ENCODE measurements at regions not wholly inside any gene's neighbourhood (a gene's known extent, or its start where the extent isn't known, plus 50 kb on each side); places are given as distances from the start of the nearest gene placed in this dataset.

GRCh38 chr11:127451861-127452260 lies 451.3 kb upstream of the KIRREL3 start:
- TF ChIP-seq TAF1 (IDR thresholded peaks at IDR 0.05; ENCODE audit: low read depth) (no peak), EP300 (conservative IDR thresholded peaks at IDR 0.05; ENCODE audit: poor library complexity, severe bottlenecking) (no peak), EZH2 (IDR thresholded peaks at IDR 0.05; ENCODE audit: borderline replicate concordance, insufficient read depth, low read length, poor library complexity, severe bottlenecking) (no peak), REST (IDR thresholded peaks at IDR 0.05; ENCODE audit: borderline replicate concordance) (no peak), RAD21 (conservative IDR thresholded peaks at IDR 0.05) (no peak)
- TF ChIP-seq, protein P1, sequence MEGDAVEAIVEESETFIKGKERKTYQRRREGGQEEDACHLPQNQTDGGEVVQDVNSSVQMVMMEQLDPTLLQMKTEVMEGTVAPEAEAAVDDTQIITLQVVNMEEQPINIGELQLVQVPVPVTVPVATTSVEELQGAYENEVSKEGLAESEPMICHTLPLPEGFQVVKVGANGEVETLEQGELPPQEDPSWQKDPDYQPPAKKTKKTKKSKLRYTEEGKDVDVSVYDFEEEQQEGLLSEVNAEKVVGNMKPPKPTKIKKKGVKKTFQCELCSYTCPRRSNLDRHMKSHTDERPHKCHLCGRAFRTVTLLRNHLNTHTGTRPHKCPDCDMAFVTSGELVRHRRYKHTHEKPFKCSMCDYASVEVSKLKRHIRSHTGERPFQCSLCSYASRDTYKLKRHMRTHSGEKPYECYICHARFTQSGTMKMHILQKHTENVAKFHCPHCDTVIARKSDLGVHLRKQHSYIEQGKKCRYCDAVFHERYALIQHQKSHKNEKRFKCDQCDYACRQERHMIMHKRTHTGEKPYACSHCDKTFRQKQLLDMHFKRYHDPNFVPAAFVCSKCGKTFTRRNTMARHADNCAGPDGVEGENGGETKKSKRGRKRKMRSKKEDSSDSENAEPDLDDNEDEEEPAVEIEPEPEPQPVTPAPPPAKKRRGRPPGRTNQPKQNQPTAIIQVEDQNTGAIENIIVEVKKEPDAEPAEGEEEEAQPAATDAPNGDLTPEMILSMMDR (IDR thresholded peaks at IDR 0.05; ENCODE audit: poor library complexity, severe bottlenecking): no peak

DNA sequence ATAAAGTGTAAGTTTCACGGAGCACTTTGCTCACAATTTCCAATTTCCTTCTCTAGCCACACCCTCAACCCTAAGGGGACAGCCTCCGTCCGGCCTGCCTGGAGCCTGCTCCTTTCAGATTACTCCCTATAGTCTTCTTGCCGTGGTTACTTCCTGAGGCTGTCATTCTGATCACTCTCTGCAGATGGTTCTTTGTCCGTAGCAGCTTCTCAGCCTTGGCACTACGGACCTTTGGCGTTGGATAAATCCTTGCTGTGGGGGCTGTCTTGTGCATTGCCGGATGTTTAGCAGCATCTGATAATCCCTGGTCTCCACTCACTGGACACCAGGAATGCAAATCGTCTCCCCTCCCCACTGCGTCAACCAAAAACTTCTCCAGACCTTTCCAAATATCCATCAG lies 447.5 kb upstream of the KIRREL3 start:
- H3K9ac ChIP-seq (ENCODE audit: low read length): no peak overlapping the region
- no peaks in the 10 kb centered on the region for H4K20me1 ChIP-seq (ENCODE audit: insufficient read depth)
- no peaks in the 10 kb centered on the region for H3K27me3 ChIP-seq (ENCODE audit: insufficient read depth, low read depth, low read length)
- no peaks in the 10 kb centered on the region for H3K36me3 ChIP-seq (ENCODE audit: insufficient read depth, low read length)
- H3K4me2 ChIP-seq (ENCODE audit: low read length): no peak overlapping the region
- no peaks in the 10 kb centered on the region for H3K79me2 ChIP-seq (replicated peaks; ENCODE audit: insufficient read depth, low read length)
- TF ChIP-seq MXI1 (conservative IDR thresholded peaks at IDR 0.05; ENCODE audit: poor library complexity, severe bottlenecking) (no peak), TAF1 (IDR thresholded peaks at IDR 0.05; ENCODE audit: low read depth) (no peak), POLR2AphosphoS5 (IDR thresholded peaks at IDR 0.05) (no peak), REST (IDR thresholded peaks at IDR 0.05; ENCODE audit: borderline replicate concordance) (no peak), EP300 (conservative IDR thresholded peaks at IDR 0.05; ENCODE audit: poor library complexity, severe bottlenecking) (no peak), EZH2 (IDR thresholded peaks at IDR 0.05; ENCODE audit: borderline replicate concordance, insufficient read depth, low read length, poor library complexity, severe bottlenecking) (no peak), SMC3 (conservative IDR thresholded peaks at IDR 0.05; ENCODE audit: poor library complexity) (no peak), RAD21 (conservative IDR thresholded peaks at IDR 0.05) (no peak)
- TF ChIP-seq, protein P1 (IDR thresholded peaks at IDR 0.05; ENCODE audit: poor library complexity, severe bottlenecking): no peak
- H2AFZ ChIP-seq (ENCODE audit: low read depth, low read length): no peak overlapping the region
- H3K9me3 ChIP-seq (ENCODE audit: low read length): no peaks in the 10 kb centered on the region
- no peak overlapping the region for H3K27ac ChIP-seq (ENCODE audit: low read length)
- no peaks in the 10 kb centered on the region for H3K9me2 ChIP-seq (ENCODE audit: insufficient read depth, low read length)
- H3F3A ChIP-seq (ENCODE audit: insufficient read depth, low read length, poor library complexity, severe bottlenecking): no peaks in the 10 kb centered on the region
- no peak overlapping the region for H3K4me3 ChIP-seq (ENCODE audit: low read length)

More at GRCh38 chr11:127451861-127452260, 451.3 kb upstream of the KIRREL3 start:
- peak overlapping the region; percentile 15 for H3K27ac ChIP-seq (ENCODE audit: low read length)
- H3K79me2 ChIP-seq (replicated peaks; ENCODE audit: insufficient read depth, low read length): no peaks in the 10 kb centered on the region
- no peak overlapping the region for H3K9ac ChIP-seq (ENCODE audit: low read length)
- H3K4me3 ChIP-seq (ENCODE audit: low read length): no peak overlapping the region
- no peaks in the 10 kb centered on the region for H4K20me1 ChIP-seq (ENCODE audit: insufficient read depth)
- no peak overlapping the region for H2AFZ ChIP-seq (ENCODE audit: low read depth, low read length)
- H3K36me3 ChIP-seq (ENCODE audit: insufficient read depth, low read length): no peaks in the 10 kb centered on the region
- no peaks in the 10 kb centered on the region for H3K9me3 ChIP-seq (ENCODE audit: low read length)
- no peaks in the 10 kb centered on the region for H3F3A ChIP-seq (ENCODE audit: insufficient read depth, low read length, poor library complexity, severe bottlenecking)
- H3K27me3 ChIP-seq (ENCODE audit: insufficient read depth, low read depth, low read length): no peaks in the 10 kb centered on the region
- H3K9me2 ChIP-seq (ENCODE audit: insufficient read depth, low read length): no peaks in the 10 kb centered on the region
- H3K4me2 ChIP-seq (ENCODE audit: low read length): no peak overlapping the region
